OCI-M1 (cell line): ENCODE measurements at regions not wholly inside any gene's neighbourhood (a gene's known extent, or its start where the extent isn't known, plus 50 kb on each side); places are given as distances from the start of the nearest gene placed in this dataset.

Experiments
- DNase-seq: peaks from one replicate; lab custom pipeline; 2025; lab: John Stamatoyannopoulos, UW

DNA sequence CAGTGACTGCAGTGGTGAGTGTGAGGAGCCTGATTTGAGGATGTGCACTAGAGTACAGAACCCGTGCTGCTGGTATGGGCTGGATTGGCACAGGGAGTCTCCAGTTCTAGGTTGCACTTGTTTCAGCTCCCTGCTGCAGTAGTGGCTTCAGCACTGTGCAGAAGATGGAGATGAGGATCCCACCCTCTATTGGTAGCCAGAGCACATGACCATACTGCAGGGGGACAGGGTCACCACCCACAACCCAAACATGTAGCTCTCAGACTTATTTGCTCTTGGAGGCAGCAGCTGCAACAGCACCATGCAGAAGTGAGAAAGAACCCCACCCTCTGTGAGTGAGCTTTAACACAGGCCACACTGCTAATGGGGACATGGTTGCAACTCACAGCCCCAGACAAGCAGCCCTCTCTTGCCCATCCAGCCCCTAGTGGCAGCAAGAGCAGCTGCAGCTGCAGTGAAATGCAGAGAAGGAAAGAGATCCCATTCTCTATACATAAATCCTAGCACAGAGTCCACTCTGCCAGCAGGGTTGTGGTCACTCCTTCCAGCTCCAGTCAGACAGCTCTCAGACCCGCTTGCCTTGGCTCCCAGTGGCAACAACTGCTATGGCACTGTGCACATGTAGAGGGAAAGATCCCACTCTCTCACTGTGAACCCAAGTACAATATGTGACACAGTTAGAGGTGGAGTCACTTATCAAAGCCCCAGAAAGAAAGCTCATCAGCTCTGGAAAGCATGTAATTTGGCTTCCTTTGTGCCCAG is 51.4 kb upstream of the SCIN start:
- DNase-seq: peak; percentile 44

DNA sequence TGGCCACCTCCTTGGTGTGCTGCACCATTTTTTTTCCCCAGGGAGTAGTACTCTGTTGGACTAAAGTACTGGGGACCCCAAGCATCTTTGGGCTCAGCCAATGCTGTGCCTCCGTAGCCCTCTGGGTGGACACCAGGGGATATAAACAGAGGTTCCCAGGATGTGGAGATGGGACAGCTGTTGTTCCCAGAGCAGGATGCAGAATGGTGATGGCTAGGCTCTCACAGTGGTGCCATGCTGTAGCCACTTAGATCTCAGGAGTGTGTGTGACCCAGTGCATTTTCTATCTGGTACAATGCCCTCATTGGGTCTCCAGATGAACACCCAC is 50.9 kb upstream of the SCIN start:
- no peak for DNase-seq
